H1 (cell line): ENCODE measurements at regions not wholly inside any gene's neighbourhood (a gene's known extent, or its start where the extent isn't known, plus 50 kb on each side); places are given as distances from the start of the nearest gene placed in this dataset.

Experiments
- CTCF ChIA-PET: fragments of 300-600 bp; sonication (Branson Sonifier 250); formaldehyde crosslinking; loops from one replicate; lab custom pipeline; 2021; ENCODE audit not compliant: partially characterized antibody; lab: Charles Lee
- POLR2A ChIA-PET: fragments of 300-600 bp; sonication (Branson Sonifier 250); formaldehyde crosslinking; loops from one replicate; lab custom pipeline; 2021; ENCODE audit warnings: inconsistent platforms; ENCODE audit not compliant: partially characterized antibody; lab: Charles Lee
- DNase-seq, 2 experiments: peaks; one replicate each; pipeline versions ENCODE4 v3.0.0 to v3.0.0-alpha.2; 2010 to 2022; ENCODE audit warnings: low spot score in 2 of 2, low read depth in 1 of 2, mixed read lengths in 1 of 2
- FAIRE-seq: peaks from 2 replicates; lab custom pipeline; 2011; peaks lifted over from hg19 to GRCh38; lab: Jason Lieb, UNC
- H2AFZ ChIP-seq: 2 replicates; pipeline ENCODE4 v1.8.1; 2012; ENCODE audit warnings: low read length, inconsistent platforms
- H2AK5ac ChIP-seq: 2 replicates; pipeline ENCODE4 v1.6.1; 2013; ENCODE audit warnings: low read depth, low read length
- H2BK120ac ChIP-seq: replicated peaks from 2 replicates; pipeline ENCODE3; 2013; ENCODE audit warnings: low read depth, low read length, inconsistent platforms
- H2BK12ac ChIP-seq: 2 replicates; pipeline ENCODE4 v1.6.1; 2013; ENCODE audit warnings: low read depth, low read length
- H2BK15ac ChIP-seq: 2 replicates; pipeline ENCODE4 v1.6.1; 2013; ENCODE audit warnings: low read length
- H2BK20ac ChIP-seq: 2 replicates; pipeline ENCODE4 v1.6.1; 2013; ENCODE audit warnings: low read length
- H2BK5ac ChIP-seq: 2 replicates; pipeline ENCODE4 v1.6.1; 2013; ENCODE audit warnings: low read depth, low read length
- H3K14ac ChIP-seq: 2 replicates; pipeline ENCODE4 v1.6.1; 2013; ENCODE audit warnings: inconsistent platforms; ENCODE audit not compliant: insufficient read length
- H3K18ac ChIP-seq: 2 replicates; pipeline ENCODE4 v1.6.1; 2013; ENCODE audit warnings: low read length; ENCODE audit errors: extremely low read depth
- H3K23ac ChIP-seq: 2 replicates; pipeline ENCODE4 v1.6.1; 2013; ENCODE audit warnings: inconsistent platforms; ENCODE audit not compliant: insufficient read length
- H3K23me2 ChIP-seq: 2 replicates; pipeline ENCODE4 v1.6.1; 2013; ENCODE audit warnings: low read depth, low read length
- H3K27ac ChIP-seq: 2 replicates; pipeline ENCODE4 v1.6.1; 2011; ENCODE audit warnings: low read depth, low read length, inconsistent platforms
- H3K27me3 ChIP-seq, 4 experiments: replicated peaks in 1 of 4; 1 replicate in 1 of 4; 2 replicates in 3 of 4; pipeline versions ENCODE4 v1.6.1 to v1.8.1; 2011 to 2013; ENCODE audit warnings: low read length in 3 of 4, mild to moderate bottlenecking in 3 of 4, inconsistent platforms in 2 of 4, mixed read lengths in 2 of 4, moderate library complexity in 1 of 4; ENCODE audit not compliant: control insufficient read depth in 3 of 4, insufficient read depth in 3 of 4; ENCODE audit errors: extremely low read depth in 1 of 4
- H3K36me3 ChIP-seq, 4 experiments: 2 replicates each; pipeline versions ENCODE4 v1.6.1 to v1.8.1; 2011 to 2013; ENCODE audit warnings: mild to moderate bottlenecking in 4 of 4, low read length in 3 of 4, moderate library complexity in 2 of 4, control low read depth in 1 of 4, inconsistent platforms in 1 of 4; ENCODE audit not compliant: insufficient read depth in 4 of 4, control insufficient read depth in 2 of 4
- H3K4ac ChIP-seq: replicated peaks from 2 replicates; pipeline ENCODE3; 2013; ENCODE audit warnings: low read length, low read depth, mixed read lengths, inconsistent platforms; ENCODE audit not compliant: insufficient read length
- H3K4me1 ChIP-seq, 4 experiments: replicated peaks in 1 of 4; 1 replicate in 1 of 4; 2 replicates in 3 of 4; pipeline versions ENCODE4 v1.6.1 to v1.8.1; 2011 to 2013; ENCODE audit warnings: low read length in 3 of 4, inconsistent platforms in 2 of 4, mixed read lengths in 1 of 4; ENCODE audit not compliant: insufficient read depth in 4 of 4, control insufficient read depth in 3 of 4
- H3K4me2 ChIP-seq, 2 experiments: 2 replicates each; pipeline versions ENCODE4 v1.6.1 to v1.8.1; 2011 to 2013; ENCODE audit warnings: low read depth in 2 of 2, low read length in 2 of 2, control low read depth in 1 of 2, inconsistent platforms in 1 of 2, mild to moderate bottlenecking in 1 of 2; ENCODE audit not compliant: insufficient read depth in 1 of 2
- H3K4me3 ChIP-seq, 4 experiments: fragments of 200-600, 300-600 bp in 1 of 4; sonication (generic), shearing (Covaris generic), sonication (Bioruptor Twin) in 1 of 4; 2 replicates each; pipeline versions ENCODE4 v1.5.1 to v1.8.1; 2011 to 2016; ENCODE audit warnings: low read length in 4 of 4, low read depth in 3 of 4, control low read depth in 2 of 4, inconsistent platforms in 2 of 4, mild to moderate bottlenecking in 2 of 4, mixed read lengths in 1 of 4, moderate library complexity in 1 of 4; ENCODE audit not compliant: insufficient read depth in 2 of 4; ENCODE audit errors: extremely low read depth in 1 of 4
- H3K56ac ChIP-seq: replicated peaks from 2 replicates; pipeline ENCODE3; 2013; ENCODE audit warnings: low read depth, mild to moderate bottlenecking, mixed read lengths, low read length, inconsistent platforms; ENCODE audit not compliant: insufficient read length
- H3K79me1 ChIP-seq: 2 replicates; pipeline ENCODE4 v1.6.1; 2013; ENCODE audit warnings: low read depth, low read length, control low read depth
- H3K79me2 ChIP-seq, 2 experiments: 2 replicates each; pipeline versions ENCODE4 v1.6.1 to v1.8.1; 2012 to 2013; ENCODE audit warnings: low read length in 2 of 2, mild to moderate bottlenecking in 2 of 2, inconsistent platforms in 1 of 2; ENCODE audit not compliant: insufficient read depth in 2 of 2, control insufficient read depth in 1 of 2
- H3K9ac ChIP-seq, 4 experiments: replicated peaks in 1 of 4; 1 replicate in 1 of 4; 2 replicates in 3 of 4; pipeline versions ENCODE4 v1.6.1 to v1.8.1; 2011 to 2013; ENCODE audit warnings: low read depth in 3 of 4, low read length in 3 of 4, control low read depth in 2 of 4, mild to moderate bottlenecking in 2 of 4, moderate library complexity in 2 of 4, inconsistent platforms in 1 of 4; ENCODE audit errors: extremely low read depth in 1 of 4
- H3K9me3 ChIP-seq, 2 experiments: 2 replicates each; pipeline versions ENCODE4 v1.6.1 to v1.8.1; 2012 to 2013; ENCODE audit warnings: mild to moderate bottlenecking in 2 of 2, moderate library complexity in 2 of 2, control low read depth in 1 of 2, inconsistent platforms in 1 of 2, low read depth in 1 of 2, low read length in 1 of 2, mixed read lengths in 1 of 2; ENCODE audit not compliant: insufficient read depth in 2 of 2
- H4K20me1 ChIP-seq, 2 experiments: replicated peaks in 1 of 2; 2 replicates each; pipeline versions ENCODE3 to v1.8.1; 2011 to 2013; ENCODE audit warnings: inconsistent platforms in 2 of 2, low read length in 2 of 2, mild to moderate bottlenecking in 1 of 2; ENCODE audit not compliant: insufficient read depth in 2 of 2, control insufficient read depth in 1 of 2
- H4K5ac ChIP-seq: 2 replicates; pipeline ENCODE4 v1.6.1; 2013; ENCODE audit warnings: low read length, low read depth, mixed read lengths, inconsistent platforms; ENCODE audit not compliant: insufficient read length
- H4K8ac ChIP-seq: 2 replicates; pipeline ENCODE4 v1.8.0; 2013; ENCODE audit warnings: mild to moderate bottlenecking, moderate library complexity, low read length, inconsistent platforms; ENCODE audit not compliant: insufficient read depth; ENCODE audit errors: extremely low read depth
- H4K91ac ChIP-seq: replicated peaks from 2 replicates; pipeline ENCODE3; 2013; ENCODE audit warnings: low read length, mixed read lengths, inconsistent platforms; ENCODE audit not compliant: insufficient read length
- ASH2L ChIP-seq: fragments of 200-600, 300-600 bp; sonication (generic); IDR thresholded peaks from one replicate; pipeline ENCODE4 v1.7.1; 2017; ENCODE audit warnings: low read length
- EGR1 ChIP-seq: IDR thresholded peaks from 2 replicates; pipeline ENCODE4 v1.6.1; 2011; ENCODE audit warnings: low read depth, low read length, borderline replicate concordance
- MAFK ChIP-seq: IDR thresholded peaks from 2 replicates; pipeline ENCODE4 v1.6.1; 2012; ENCODE audit warnings: low read depth, mild to moderate bottlenecking, improper control_type of control experiment, low read length
- TBP ChIP-seq: IDR thresholded peaks from 2 replicates; pipeline ENCODE4 v1.6.1; 2011; ENCODE audit warnings: low read depth, low read length, improper control_type of control experiment
- WGBS, 2 experiments: shearing (Covaris generic) in 1 of 2; methylation state at CpG; one replicate each; pipeline versions ENCODE4 v1.1.6 to v1.1.7; 2013 to 2015; ENCODE audit warnings: low lambda C conversion rate in 2 of 2, mixed read lengths in 2 of 2, inconsistent platforms in 1 of 2, low coverage in 1 of 2, missing lambda C conversion rate in 1 of 2; ENCODE audit not compliant: insufficient replicate concordance in 2 of 2, insufficient coverage in 1 of 2, insufficient read length in 1 of 2; ENCODE audit errors: extremely low coverage in 1 of 2, missing lambda C conversion rate in 1 of 2; 5-methylcytosine and 5-hydroxymethylcytosine counted together
- TF ChIP-seq, protein P1 (sequence below): IDR thresholded peaks from 2 replicates; pipeline ENCODE4 v1.6.1; 2012; ENCODE audit warnings: low read length, inconsistent platforms
- TF ChIP-seq, protein P2 (sequence below), 3 experiments: IDR thresholded peaks; 1 replicate in 2 of 3; 2 replicates in 1 of 3; pipeline versions ENCODE4 v1.5.1 to v1.6.1; 2011; ENCODE audit warnings: low read length in 3 of 3, mild to moderate bottlenecking in 3 of 3, inconsistent platforms in 2 of 3, low read depth in 1 of 3, moderate library complexity in 1 of 3; ENCODE audit not compliant: insufficient read depth in 1 of 3; ENCODE audit errors: control extremely low read depth in 1 of 3

- no peak overlapping the region for H2AK5ac ChIP-seq
- no peaks in the 10 kb centered on the region for H3K79me1 ChIP-seq
- no peak overlapping the region for H3K4ac ChIP-seq
- CTCF ChIA-PET = interaction anchor here (0.6 to 1.5 kb wide), 6 partner anchors 9 to 618 kb away, joined by 3 to 5 read pairs (median 3); no protein-coding TSS in a partner anchor
- H2BK20ac ChIP-seq = no peak overlapping the region
- H2AFZ ChIP-seq = no peak overlapping the region
- no peaks in the 10 kb centered on the region for H3K79me2 ChIP-seq
- H3K4me1 ChIP-seq = no peaks in the 10 kb centered on the region
- no peaks in the 10 kb centered on the region for H3K23me2 ChIP-seq
- no peak overlapping the region for H3K27ac ChIP-seq
- H3K14ac ChIP-seq = no peak overlapping the region
- no peak overlapping the region for H3K4me2 ChIP-seq
- H3K36me3 ChIP-seq = no peaks in the 10 kb centered on the region
- TF ChIP-seq, protein P1, sequence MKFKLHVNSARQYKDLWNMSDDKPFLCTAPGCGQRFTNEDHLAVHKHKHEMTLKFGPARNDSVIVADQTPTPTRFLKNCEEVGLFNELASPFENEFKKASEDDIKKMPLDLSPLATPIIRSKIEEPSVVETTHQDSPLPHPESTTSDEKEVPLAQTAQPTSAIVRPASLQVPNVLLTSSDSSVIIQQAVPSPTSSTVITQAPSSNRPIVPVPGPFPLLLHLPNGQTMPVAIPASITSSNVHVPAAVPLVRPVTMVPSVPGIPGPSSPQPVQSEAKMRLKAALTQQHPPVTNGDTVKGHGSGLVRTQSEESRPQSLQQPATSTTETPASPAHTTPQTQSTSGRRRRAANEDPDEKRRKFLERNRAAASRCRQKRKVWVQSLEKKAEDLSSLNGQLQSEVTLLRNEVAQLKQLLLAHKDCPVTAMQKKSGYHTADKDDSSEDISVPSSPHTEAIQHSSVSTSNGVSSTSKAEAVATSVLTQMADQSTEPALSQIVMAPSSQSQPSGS = no peak
- TF ChIP-seq, protein P2, sequence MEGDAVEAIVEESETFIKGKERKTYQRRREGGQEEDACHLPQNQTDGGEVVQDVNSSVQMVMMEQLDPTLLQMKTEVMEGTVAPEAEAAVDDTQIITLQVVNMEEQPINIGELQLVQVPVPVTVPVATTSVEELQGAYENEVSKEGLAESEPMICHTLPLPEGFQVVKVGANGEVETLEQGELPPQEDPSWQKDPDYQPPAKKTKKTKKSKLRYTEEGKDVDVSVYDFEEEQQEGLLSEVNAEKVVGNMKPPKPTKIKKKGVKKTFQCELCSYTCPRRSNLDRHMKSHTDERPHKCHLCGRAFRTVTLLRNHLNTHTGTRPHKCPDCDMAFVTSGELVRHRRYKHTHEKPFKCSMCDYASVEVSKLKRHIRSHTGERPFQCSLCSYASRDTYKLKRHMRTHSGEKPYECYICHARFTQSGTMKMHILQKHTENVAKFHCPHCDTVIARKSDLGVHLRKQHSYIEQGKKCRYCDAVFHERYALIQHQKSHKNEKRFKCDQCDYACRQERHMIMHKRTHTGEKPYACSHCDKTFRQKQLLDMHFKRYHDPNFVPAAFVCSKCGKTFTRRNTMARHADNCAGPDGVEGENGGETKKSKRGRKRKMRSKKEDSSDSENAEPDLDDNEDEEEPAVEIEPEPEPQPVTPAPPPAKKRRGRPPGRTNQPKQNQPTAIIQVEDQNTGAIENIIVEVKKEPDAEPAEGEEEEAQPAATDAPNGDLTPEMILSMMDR (IDR thresholded peaks at IDR 0.05; ENCODE audit: control extremely low read depth in 1 of 3, insufficient read depth in 1 of 3, low read depth in 1 of 3, low read length in 3 of 3) = peak in 2 of 3 experiments; percentile 4 to 22; a peak in 2 of 4 replicates
- TF ChIP-seq ASH2L = no peak
- TF ChIP-seq TBP = no peak
- TF ChIP-seq MAFK = no peak
- TF ChIP-seq EGR1 = no peak
- no peak for FAIRE-seq
- no peaks in the 10 kb centered on the region for H4K20me1 ChIP-seq
- H3K9ac ChIP-seq = no peak overlapping the region
- H3K4me3 ChIP-seq = no peak overlapping the region
- no peak overlapping the region for H3K18ac ChIP-seq
- 80% methylated on average over 7 of the region's 7 CpGs; no CpG with 5 or more reads in 1 of the 2 experiments for WGBS, 2 experiments
- no peak overlapping the region for H2BK12ac ChIP-seq
- H4K5ac ChIP-seq = no peak overlapping the region
- no peak overlapping the region for H2BK15ac ChIP-seq
- no peaks in the 10 kb centered on the region for H3K27me3 ChIP-seq
- POLR2A ChIA-PET = no interaction called here
- no peaks in the 10 kb centered on the region for H3K9me3 ChIP-seq
- no peak overlapping the region for H2BK120ac ChIP-seq
- H4K91ac ChIP-seq = no peak overlapping the region
- no peak overlapping the region for H3K23ac ChIP-seq
- no peak overlapping the region for H2BK5ac ChIP-seq
- no peak overlapping the region for H4K8ac ChIP-seq
- no peak overlapping the region for H3K56ac ChIP-seq
- no peak for DNase-seq
These were observed 555.2 kb downstream of the REEP3 start for GRCh38 chr10:64076322-64076940.
